Endothelial cell of umbilical vein (primary cell): ENCODE measurements at regions not wholly inside any gene's neighbourhood (a gene's known extent, or its start where the extent isn't known, plus 50 kb on each side); places are given as distances from the start of the nearest gene placed in this dataset.

Source experiments
- BruUV-seq: library from RNA; stranded (reverse); fragments of 400-500 nt; replicated peaks from 2 replicates; lab custom pipeline; 2021; lab: Mats Ljungman, UMichigan
- CTCF ChIA-PET: fragments of 300-600, 350-600 bp; sonication (Branson Sonifier 250); formaldehyde crosslinking; loops from one replicate; lab custom pipeline; 2021; ENCODE audit warnings: antibody characterized with exemption, inconsistent platforms; lab: Charles Lee
- POLR2A ChIA-PET: fragments of 300-600, 350-600 bp; sonication (Branson Sonifier 250); formaldehyde crosslinking; loops from one replicate; lab custom pipeline; 2021; ENCODE audit warnings: antibody characterized with exemption, inconsistent platforms; lab: Charles Lee
- DNase-seq: peaks from one replicate; pipeline ENCODE4 v3.0.0-alpha.2; 2011; ENCODE audit warnings: low read depth, low spot score
- FAIRE-seq: peaks from 2 replicates; lab custom pipeline; 2011; peaks lifted over from hg19 to GRCh38; lab: Jason Lieb, UNC
- H2AFZ ChIP-seq: 2 replicates; pipeline ENCODE4 v1.6.0; 2012; ENCODE audit warnings: low read depth, low read length, control low read depth, inconsistent platforms
- H3K27ac ChIP-seq: 2 replicates; pipeline ENCODE4 v1.5.1; 2011; ENCODE audit warnings: low read depth, mild to moderate bottlenecking, control low read depth, low read length, moderate library complexity; ENCODE audit not compliant: insufficient read depth
- H3K27me3 ChIP-seq, 2 experiments: 2 replicates each; pipeline versions ENCODE4 v1.6.0 to v1.6.1; 2011; ENCODE audit warnings: low read length in 2 of 2, mixed read lengths in 1 of 2; ENCODE audit not compliant: control insufficient read depth in 2 of 2, insufficient read depth in 2 of 2
- H3K36me3 ChIP-seq, 2 experiments: 2 replicates in 1 of 2; 3 replicates in 1 of 2; pipeline ENCODE4 v1.5.1; 2011; ENCODE audit warnings: low read length in 2 of 2, mild to moderate bottlenecking in 1 of 2, moderate library complexity in 1 of 2; ENCODE audit not compliant: control insufficient read depth in 2 of 2, insufficient read depth in 2 of 2; ENCODE audit errors: extremely low read depth in 1 of 2
- H3K4me1 ChIP-seq: 3 replicates; pipeline ENCODE4 v1.5.1; 2011; ENCODE audit warnings: mild to moderate bottlenecking, low read length; ENCODE audit not compliant: control insufficient read depth, insufficient read depth; ENCODE audit errors: extremely low read depth
- H3K4me2 ChIP-seq: 2 replicates; pipeline ENCODE4 v1.6.1; 2011; ENCODE audit warnings: low read length, control low read depth, mixed read lengths; ENCODE audit not compliant: insufficient read depth
- H3K4me3 ChIP-seq, 3 experiments: fragments of 200-600 bp in 1 of 3; sonication (generic), shearing (Covaris generic) in 1 of 3; replicated peaks in 1 of 3; 2 replicates each; pipeline ENCODE4 v1.5.1; 2011 to 2016; ENCODE audit warnings: control low read depth in 3 of 3, low read length in 3 of 3, mild to moderate bottlenecking in 2 of 3, inconsistent platforms in 1 of 3, low read depth in 1 of 3, moderate library complexity in 1 of 3; ENCODE audit not compliant: insufficient read depth in 1 of 3
- H3K79me2 ChIP-seq: 2 replicates; pipeline ENCODE4 v1.6.0; 2012; ENCODE audit warnings: low read length, inconsistent platforms; ENCODE audit not compliant: control insufficient read depth, insufficient read depth
- H3K9ac ChIP-seq: replicated peaks from 2 replicates; pipeline ENCODE3; 2011; ENCODE audit warnings: low read length, control low read depth; ENCODE audit not compliant: insufficient read depth; ENCODE audit errors: extremely low read depth
- H3K9me1 ChIP-seq: replicated peaks from 3 replicates; pipeline ENCODE4 v1.6.0; 2011; ENCODE audit warnings: mild to moderate bottlenecking, low read length; ENCODE audit not compliant: control insufficient read depth, insufficient read depth; ENCODE audit errors: extremely low read depth
- H3K9me3 ChIP-seq: replicated peaks from 2 replicates; pipeline ENCODE4 v1.5.1; 2012; ENCODE audit warnings: low read length, inconsistent platforms; ENCODE audit not compliant: control insufficient read depth, insufficient read depth
- H4K20me1 ChIP-seq: replicated peaks from 2 replicates; pipeline ENCODE3; 2011; ENCODE audit warnings: mild to moderate bottlenecking, low read length; ENCODE audit not compliant: control insufficient read depth, insufficient read depth; ENCODE audit errors: extremely low read depth
- EZH2 ChIP-seq: IDR thresholded peaks from 2 replicates; pipeline ENCODE4 v1.6.1; 2012; ENCODE audit warnings: borderline replicate concordance, low read depth, mild to moderate bottlenecking, moderate library complexity, low read length, inconsistent platforms; ENCODE audit not compliant: severe bottlenecking
- FOS ChIP-seq: IDR thresholded peaks from 2 replicates; pipeline ENCODE4 v1.6.1; 2011; ENCODE audit warnings: mild to moderate bottlenecking, low read length, moderate library complexity, borderline replicate concordance; ENCODE audit not compliant: insufficient read depth
- GATA2 ChIP-seq: IDR thresholded peaks from 2 replicates; pipeline ENCODE4 v1.7.0; 2011; ENCODE audit warnings: low read depth, mild to moderate bottlenecking, moderate library complexity, mixed read lengths, low read length; ENCODE audit not compliant: insufficient read length, insufficient read depth
- JUN ChIP-seq: IDR thresholded peaks from 2 replicates; pipeline ENCODE4 v1.6.1; 2011; ENCODE audit warnings: borderline replicate concordance, low read depth; ENCODE audit not compliant: insufficient read length, insufficient read depth
- MYC ChIP-seq: IDR thresholded peaks from one replicate; pipeline ENCODE4 v1.6.1; 2011; ENCODE audit warnings: mild to moderate bottlenecking, low read depth, low read length
- POLR2A ChIP-seq: IDR thresholded peaks from 2 replicates; pipeline ENCODE4 v1.6.1; 2012; ENCODE audit warnings: low read depth, mild to moderate bottlenecking, control low read depth, low read length
- POLR2AphosphoS5 ChIP-seq: IDR thresholded peaks from 2 replicates; pipeline ENCODE4 v1.6.1; 2012; ENCODE audit warnings: low read depth, mild to moderate bottlenecking, control low read depth, low read length, moderate library complexity; ENCODE audit not compliant: insufficient read depth
- dilution Hi-C: fragments of 300-500 bp; cut with MboI; formaldehyde crosslinking; loops from one replicate; pipeline ENCODE4 v1.15.0; 2019; ENCODE audit warnings: low sequenced_read_pairs; ENCODE audit not compliant: extremely low pct_ligation_motif_present
- intact Hi-C: fragments of 100-400 bp; cut with micrococcal nuclease; formaldehyde crosslinking; loops from one replicate; pipeline ENCODE4 v1.10.0; 2022
- TF ChIP-seq, protein P1 (sequence below): IDR thresholded peaks from 2 replicates; pipeline ENCODE4 v1.6.1; 2011; ENCODE audit not compliant: insufficient read depth, insufficient read length
- TF ChIP-seq, protein P2 (sequence below), 2 donors: IDR thresholded peaks; 1 replicate in 1 of 2; 2 replicates in 1 of 2; pipeline ENCODE4 v1.5.1; 2011; ENCODE audit warnings: low read length in 2 of 2, mild to moderate bottlenecking in 2 of 2, moderate library complexity in 2 of 2, control low read depth in 1 of 2, inconsistent platforms in 1 of 2, low read depth in 1 of 2; ENCODE audit not compliant: insufficient read depth in 1 of 2; ENCODE audit errors: extremely low read depth in 1 of 2

DNA sequence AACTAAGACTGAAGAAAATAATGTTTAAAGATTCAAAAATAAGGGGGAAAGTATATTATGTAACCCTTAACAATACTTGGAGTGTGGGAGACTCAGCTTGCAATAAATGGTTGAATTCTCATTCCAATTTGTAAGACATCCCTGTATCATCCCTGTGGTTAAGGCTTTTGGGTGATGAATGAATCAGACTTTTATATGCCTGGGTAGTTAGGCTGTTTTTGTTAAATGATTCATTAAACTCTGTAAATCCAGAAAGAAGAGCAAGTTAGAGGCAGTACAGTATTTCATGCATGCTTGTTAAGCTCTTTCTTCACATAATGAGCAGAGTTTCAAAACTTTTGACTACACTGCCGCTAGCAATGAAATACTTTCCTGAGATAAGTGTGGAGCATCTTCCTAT is 948.8 kb downstream of the SOCS6 start:
- H3K4me1 ChIP-seq: no peaks in the 10 kb centered on the region
- intact Hi-C loops: no loop called here
- H3K4me3 ChIP-seq: no peak overlapping the region
- no peak overlapping the region for H3K27ac ChIP-seq
- ChIA-PET POLR2A (no interaction called here), CTCF (interaction anchor here (0.6 to 1.1 kb wide), 2 partner anchors 9 to 15 kb away, joined by 3 to 4 read pairs; no protein-coding TSS in a partner anchor)
- no peak overlapping the region for H3K9ac ChIP-seq
- FAIRE-seq (no peak), DNase-seq (no peak)
- H3K79me2 ChIP-seq: no peaks in the 10 kb centered on the region
- dilution Hi-C loops: no loop called here
- H3K36me3 ChIP-seq: no peaks in the 10 kb centered on the region
- TF ChIP-seq FOS (no peak), POLR2AphosphoS5 (no peak)
- no peak overlapping the region for H2AFZ ChIP-seq
- no peaks in the 10 kb centered on the region for H3K9me1 ChIP-seq
- no peaks in the 10 kb centered on the region for H3K9me3 ChIP-seq
- H3K27me3 ChIP-seq: no peaks in the 10 kb centered on the region
- no TSS peak for BruUV-seq
- no peak overlapping the region for H3K4me2 ChIP-seq
- no peaks in the 10 kb centered on the region for H4K20me1 ChIP-seq

DNA sequence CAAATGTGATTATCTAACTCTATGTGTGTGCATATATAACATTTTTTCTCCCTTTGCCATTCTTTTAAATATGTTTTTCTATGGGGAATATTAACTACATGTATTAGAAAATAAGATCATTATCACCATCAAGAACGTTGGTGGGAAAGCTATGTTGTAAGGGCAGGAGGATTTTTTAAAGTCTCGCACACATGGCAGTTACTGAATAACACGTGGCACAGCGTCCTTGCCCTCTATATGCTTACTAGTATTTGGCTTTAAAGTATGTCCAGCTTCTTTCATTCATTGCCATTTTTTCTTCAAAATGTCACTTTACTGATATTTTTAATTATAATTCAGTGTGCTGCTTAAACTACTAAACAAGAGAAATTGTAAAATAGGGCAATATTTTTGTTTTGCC is 944.3 kb downstream of the SOCS6 start:
- H3K9ac ChIP-seq: no peak overlapping the region
- H4K20me1 ChIP-seq: no peaks in the 10 kb centered on the region
- no TSS peak for BruUV-seq
- no peaks in the 10 kb centered on the region for H3K27me3 ChIP-seq
- ChIA-PET CTCF (interaction anchor here (0.8 to 1.5 kb wide), 4 partner anchors 14 to 453 kb away, joined by 3 to 4 read pairs (median 3); no protein-coding TSS in a partner anchor), POLR2A (no interaction called here)
- no peaks in the 10 kb centered on the region for H3K9me3 ChIP-seq
- intact Hi-C loops (no loop called here), dilution Hi-C loops (no loop called here)
- no peak for TF ChIP-seq JUN
- no peak for TF ChIP-seq FOS
- no peak for TF ChIP-seq POLR2A
- TF ChIP-seq, protein P1, sequence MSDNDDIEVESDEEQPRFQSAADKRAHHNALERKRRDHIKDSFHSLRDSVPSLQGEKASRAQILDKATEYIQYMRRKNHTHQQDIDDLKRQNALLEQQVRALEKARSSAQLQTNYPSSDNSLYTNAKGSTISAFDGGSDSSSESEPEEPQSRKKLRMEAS: no peak
- TF ChIP-seq, protein P2, sequence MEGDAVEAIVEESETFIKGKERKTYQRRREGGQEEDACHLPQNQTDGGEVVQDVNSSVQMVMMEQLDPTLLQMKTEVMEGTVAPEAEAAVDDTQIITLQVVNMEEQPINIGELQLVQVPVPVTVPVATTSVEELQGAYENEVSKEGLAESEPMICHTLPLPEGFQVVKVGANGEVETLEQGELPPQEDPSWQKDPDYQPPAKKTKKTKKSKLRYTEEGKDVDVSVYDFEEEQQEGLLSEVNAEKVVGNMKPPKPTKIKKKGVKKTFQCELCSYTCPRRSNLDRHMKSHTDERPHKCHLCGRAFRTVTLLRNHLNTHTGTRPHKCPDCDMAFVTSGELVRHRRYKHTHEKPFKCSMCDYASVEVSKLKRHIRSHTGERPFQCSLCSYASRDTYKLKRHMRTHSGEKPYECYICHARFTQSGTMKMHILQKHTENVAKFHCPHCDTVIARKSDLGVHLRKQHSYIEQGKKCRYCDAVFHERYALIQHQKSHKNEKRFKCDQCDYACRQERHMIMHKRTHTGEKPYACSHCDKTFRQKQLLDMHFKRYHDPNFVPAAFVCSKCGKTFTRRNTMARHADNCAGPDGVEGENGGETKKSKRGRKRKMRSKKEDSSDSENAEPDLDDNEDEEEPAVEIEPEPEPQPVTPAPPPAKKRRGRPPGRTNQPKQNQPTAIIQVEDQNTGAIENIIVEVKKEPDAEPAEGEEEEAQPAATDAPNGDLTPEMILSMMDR (IDR thresholded peaks at IDR 0.05; ENCODE audit: extremely low read depth in 1 of 2, insufficient read depth in 1 of 2, low read depth in 1 of 2, low read length in 2 of 2): no peak
- no peak for TF ChIP-seq GATA2
- no peak for TF ChIP-seq POLR2AphosphoS5
- TF ChIP-seq MYC: no peak
- no peak for TF ChIP-seq EZH2
- H3K79me2 ChIP-seq: no peaks in the 10 kb centered on the region
- H3K27ac ChIP-seq: no peak overlapping the region
- H3K36me3 ChIP-seq: no peaks in the 10 kb centered on the region
- FAIRE-seq (no peak), DNase-seq (no peak)
- no peaks in the 10 kb centered on the region for H3K4me1 ChIP-seq
- H3K9me1 ChIP-seq: no peaks in the 10 kb centered on the region
- no peak overlapping the region for H2AFZ ChIP-seq
- H3K4me2 ChIP-seq: no peak overlapping the region
- no peak overlapping the region for H3K4me3 ChIP-seq
